ENCODE measurements at regions not wholly inside any gene's neighbourhood (a gene's known extent, or its start where the extent isn't known, plus 50 kb on each side); places are given as distances from the start of the nearest gene placed in this dataset.

- ATAC-seq, result no peak
- intact Hi-C loops (cut with DNase I), result no loop called here
- no peak for DNase-seq
These were observed 201.6 kb upstream of the PAPPA start for GRCh38 chr9:115951977-115952376.

GRCh38 chr9:115952430-115953292 lies 200.9 kb upstream of the PAPPA start:
- DNase-seq, result no peak
- intact Hi-C loops (cut with DNase I), result no loop called here
- ATAC-seq, result no peak

- intact Hi-C loops (cut with DNase I), result no loop called here
- DNase-seq (no peak), ATAC-seq (no peak)
These were observed 197.2 kb upstream of the PAPPA start for GRCh38 chr9:115956371-115956770.

GRCh38 chr9:115957585-115957984 lies 196.0 kb upstream of the PAPPA start:
- ATAC-seq (no peak), DNase-seq (no peak)
- intact Hi-C loops (cut with DNase I), result no loop called here

GRCh38 chr9:115964710-115965347 lies 188.8 kb upstream of the PAPPA start:
- ATAC-seq (no peak), DNase-seq (no peak)
- intact Hi-C loops (cut with DNase I), result no loop called here

- ATAC-seq, result no peak
- intact Hi-C loops (cut with DNase I), result no loop called here
- DNase-seq, result no peak
These were observed 186.9 kb upstream of the PAPPA start for GRCh38 chr9:115966660-115967059.

- no peak for DNase-seq
- intact Hi-C loops (cut with DNase I), result no loop called here
- no peak for ATAC-seq
These were observed 184.5 kb upstream of the PAPPA start for GRCh38 chr9:115969096-115969495.

- intact Hi-C loops (cut with DNase I), result no loop called here
- DNase-seq (no peak), ATAC-seq (no peak)
These were observed 181.2 kb upstream of the PAPPA start for GRCh38 chr9:115972362-115972761.

GRCh38 chr9:115972843-115973595 lies 180.6 kb upstream of the PAPPA start:
- ATAC-seq (no peak), DNase-seq (no peak)
- intact Hi-C loops (cut with DNase I), result no loop called here

- intact Hi-C loops (cut with DNase I), result no loop called here
- ATAC-seq (no peak), DNase-seq (no peak)
These were observed 176.8 kb upstream of the PAPPA start for GRCh38 chr9:115976781-115977180.

GRCh38 chr9:115978091-115978490 lies 175.5 kb upstream of the PAPPA start:
- no peak for DNase-seq
- ATAC-seq, result no peak
- intact Hi-C loops (cut with DNase I), result no loop called here

- ATAC-seq, result no peak
- intact Hi-C loops (cut with DNase I), result no loop called here
- DNase-seq, result no peak
These were observed 174.9 kb upstream of the PAPPA start for GRCh38 chr9:115978659-115979096.

GRCh38 chr9:115980054-115980453 lies 173.5 kb upstream of the PAPPA start:
- no peak for DNase-seq
- intact Hi-C loops (cut with DNase I), result no loop called here
- no peak for ATAC-seq

- no peak for ATAC-seq
- DNase-seq, result no peak
These were observed 173.1 kb upstream of the PAPPA start for GRCh38 chr9:115980502-115980901.

GRCh38 chr9:115980976-115981375 lies 172.6 kb upstream of the PAPPA start:
- DNase-seq (no peak), ATAC-seq (no peak)
- intact Hi-C loops (cut with DNase I), result no loop called here

More at GRCh38 chr9:115980502-115980901, 173.1 kb upstream of the PAPPA start:
- intact Hi-C loops (cut with DNase I), result no loop called here

- intact Hi-C loops (cut with DNase I), result no loop called here
- DNase-seq, result no peak
- ATAC-seq, result no peak
These were observed 170.2 kb upstream of the PAPPA start for GRCh38 chr9:115983366-115983765.

GRCh38 chr9:115985657-115986056 lies 167.9 kb upstream of the PAPPA start:
- intact Hi-C loops (cut with DNase I), result no loop called here
- no peak for ATAC-seq
- no peak for DNase-seq

GRCh38 chr9:115986508-115986907 lies 167.1 kb upstream of the PAPPA start:
- DNase-seq (no peak), ATAC-seq (no peak)
- intact Hi-C loops (cut with DNase I), result no loop called here

- ATAC-seq (no peak), DNase-seq (no peak)
- intact Hi-C loops (cut with DNase I), result no loop called here
These were observed 164.9 kb upstream of the PAPPA start for GRCh38 chr9:115988701-115989100.

- intact Hi-C loops (cut with DNase I), result no loop called here
- no peak for ATAC-seq
- DNase-seq, result no peak
These were observed 163.8 kb upstream of the PAPPA start for GRCh38 chr9:115989831-115990230.

All from left cardiac atrium (tissue), 4 donors.